H9 (cell line): ENCODE measurements at regions not wholly inside any gene's neighbourhood (a gene's known extent, or its start where the extent isn't known, plus 50 kb on each side); places are given as distances from the start of the nearest gene placed in this dataset.

ENCODE experiments used
- DNase-seq: peaks from one replicate; pipeline ENCODE4 v3.0.0-alpha.2; 2017
- H2AFZ ChIP-seq: one replicate; pipeline ENCODE4 v1.6.1; 2013; ENCODE audit warnings: mild to moderate bottlenecking, low read length, control low read depth, moderate library complexity
- H2AK5ac ChIP-seq: 2 replicates; pipeline ENCODE4 v1.6.1; 2013; ENCODE audit warnings: low read length, control low read depth, mixed read lengths; ENCODE audit not compliant: insufficient read length
- H2BK120ac ChIP-seq: one replicate; pipeline ENCODE4 v1.6.1; 2013; ENCODE audit warnings: low read depth, mild to moderate bottlenecking, low read length, control low read depth, inconsistent platforms; ENCODE audit not compliant: poor library complexity, severe bottlenecking
- H2BK12ac ChIP-seq: 2 replicates; pipeline ENCODE4 v1.6.1; 2013; ENCODE audit warnings: low read length, control low read depth, mixed read lengths, low read depth; ENCODE audit not compliant: insufficient read length
- H2BK15ac ChIP-seq: 2 replicates; pipeline ENCODE4 v1.6.1; 2013; ENCODE audit warnings: low read depth, low read length, control low read depth
- H2BK20ac ChIP-seq: one replicate; pipeline ENCODE4 v1.6.1; 2013; ENCODE audit warnings: low read depth, mild to moderate bottlenecking, low read length, control low read depth, inconsistent platforms; ENCODE audit not compliant: poor library complexity, severe bottlenecking
- H2BK5ac ChIP-seq: 2 replicates; pipeline ENCODE4 v1.6.1; 2013; ENCODE audit warnings: low read length, control low read depth, mixed read lengths; ENCODE audit not compliant: insufficient read length
- H3K14ac ChIP-seq: 2 replicates; pipeline ENCODE4 v1.6.1; 2013; ENCODE audit warnings: low read length, control low read depth; ENCODE audit not compliant: insufficient read depth
- H3K18ac ChIP-seq: 2 replicates; pipeline ENCODE4 v1.6.1; 2013; ENCODE audit warnings: low read depth, mild to moderate bottlenecking, mixed read lengths, low read length, control low read depth; ENCODE audit not compliant: insufficient read length
- H3K23ac ChIP-seq: 2 replicates; pipeline ENCODE4 v1.6.1; 2013; ENCODE audit warnings: low read length, control low read depth, mixed read lengths, low read depth; ENCODE audit not compliant: insufficient read length
- H3K23me2 ChIP-seq: 2 replicates; pipeline ENCODE4 v1.6.1; 2013; ENCODE audit warnings: low read depth, mild to moderate bottlenecking, mixed read lengths, low read length, control low read depth; ENCODE audit not compliant: insufficient read length, poor library complexity, severe bottlenecking
- H3K27ac ChIP-seq: 2 replicates; pipeline ENCODE4 v1.5.1; 2013; ENCODE audit warnings: low read length, control low read depth, mixed read lengths, low read depth; ENCODE audit not compliant: insufficient read length
- H3K27me3 ChIP-seq: 2 replicates; pipeline ENCODE4 v1.6.1; 2013; ENCODE audit warnings: low read length, control low read depth, inconsistent platforms; ENCODE audit not compliant: insufficient read depth
- H3K4ac ChIP-seq: 2 replicates; pipeline ENCODE4 v1.6.1; 2013; ENCODE audit warnings: low read depth, mild to moderate bottlenecking, control low read depth, inconsistent platforms, low read length, moderate library complexity
- H3K4me1 ChIP-seq: 2 replicates; pipeline ENCODE4 v1.6.1; 2013; ENCODE audit warnings: low read length, control low read depth, inconsistent platforms; ENCODE audit not compliant: insufficient read depth
- H3K4me2 ChIP-seq: 2 replicates; pipeline ENCODE4 v1.6.1; 2013; ENCODE audit warnings: low read length, control low read depth, mixed read lengths; ENCODE audit not compliant: insufficient read length, insufficient read depth
- H3K56ac ChIP-seq: 2 replicates; pipeline ENCODE4 v1.6.1; 2013; ENCODE audit warnings: low read depth, mild to moderate bottlenecking, mixed read lengths, low read length, control low read depth; ENCODE audit not compliant: insufficient read length
- H3K79me1 ChIP-seq: 2 replicates; pipeline ENCODE4 v1.6.1; 2013; ENCODE audit warnings: low read depth, mild to moderate bottlenecking, moderate library complexity, low read length, control low read depth, inconsistent platforms; ENCODE audit not compliant: insufficient read depth, poor library complexity, severe bottlenecking
- H3K79me2 ChIP-seq: 2 replicates; pipeline ENCODE4 v1.6.1; 2013; ENCODE audit warnings: low read length, control low read depth, inconsistent platforms; ENCODE audit not compliant: insufficient read depth
- H3K9ac ChIP-seq: 2 replicates; pipeline ENCODE4 v1.6.1; 2013; ENCODE audit warnings: low read length, control low read depth, mixed read lengths; ENCODE audit not compliant: insufficient read length; ENCODE audit errors: extremely low read depth
- H3K9me3 ChIP-seq: one replicate; pipeline ENCODE4 v1.6.1; 2013; ENCODE audit warnings: low read depth, low read length, inconsistent platforms; ENCODE audit not compliant: control insufficient read depth
- H3T11ph ChIP-seq: one replicate; pipeline ENCODE4 v1.6.1; 2013; ENCODE audit warnings: mild to moderate bottlenecking, low read length, control low read depth, inconsistent platforms
- H4K20me1 ChIP-seq: one replicate; pipeline ENCODE4 v1.6.1; 2013; ENCODE audit not compliant: control insufficient read depth, insufficient read length, insufficient read depth
- H4K5ac ChIP-seq: 2 replicates; pipeline ENCODE4 v1.6.1; 2013; ENCODE audit warnings: low read depth, mild to moderate bottlenecking, mixed read lengths, low read length, control low read depth; ENCODE audit not compliant: insufficient read length
- H4K8ac ChIP-seq: replicated peaks from 2 replicates; pipeline ENCODE4 v1.6.1; 2013; ENCODE audit warnings: low read length, control low read depth, mixed read lengths, low read depth; ENCODE audit not compliant: insufficient read length
- H4K91ac ChIP-seq: 2 replicates; pipeline ENCODE4 v1.6.1; 2013; ENCODE audit warnings: low read depth, mild to moderate bottlenecking, moderate library complexity, mixed read lengths, low read length, control low read depth; ENCODE audit not compliant: insufficient read length
- H3K27ac Mint-ChIP-seq, 3 experiments: 2 replicates in 2 of 3; 3 replicates in 1 of 3; pipeline ENCODE4 v1.8.0; 2020 to 2021; ENCODE audit warnings: mixed read lengths in 3 of 3, mild to moderate bottlenecking in 1 of 3, moderate library complexity in 1 of 3
- H3K27me3 Mint-ChIP-seq: 2 replicates; pipeline ENCODE4 v1.8.0; 2021; ENCODE audit warnings: low read depth, mild to moderate bottlenecking, moderate library complexity, mixed read lengths
- H3K36me3 Mint-ChIP-seq, 3 experiments: 2 replicates in 2 of 3; 3 replicates in 1 of 3; pipeline ENCODE4 v1.8.0; 2020 to 2021; ENCODE audit warnings: low read depth in 3 of 3, mixed read lengths in 3 of 3; ENCODE audit not compliant: insufficient read depth in 1 of 3
- H3K4me1 Mint-ChIP-seq, 2 experiments: 2 replicates each; pipeline ENCODE4 v1.8.0; 2020; ENCODE audit warnings: mixed read lengths in 2 of 2
- H3K4me3 Mint-ChIP-seq, 2 experiments: 2 replicates in 1 of 2; 3 replicates in 1 of 2; pipeline ENCODE4 v1.8.0; 2020 to 2021; ENCODE audit warnings: mild to moderate bottlenecking in 2 of 2, mixed read lengths in 2 of 2, moderate library complexity in 1 of 2
- H3K9me3 Mint-ChIP-seq, 2 experiments: 2 replicates in 1 of 2; 3 replicates in 1 of 2; pipeline ENCODE4 v1.8.0; 2020; ENCODE audit warnings: mild to moderate bottlenecking in 2 of 2, mixed read lengths in 2 of 2, moderate library complexity in 1 of 2
- WGBS: extraction: QIAGEN DNeasy Blood & Tissue Kit; methylation state at CpG from one replicate; pipeline ENCODE4 v1.1.7; 2013; ENCODE audit warnings: missing lambda C conversion rate, low lambda C conversion rate, mixed read lengths; ENCODE audit not compliant: insufficient read length; ENCODE audit errors: extremely low coverage; 5-methylcytosine and 5-hydroxymethylcytosine counted together
- TF ChIP-seq, protein P1 (sequence below): fragments of 200-600 bp; sonication (generic); conservative IDR thresholded peaks from 3 replicates; pipeline ENCODE4 v1.8.0; 2021; ENCODE audit warnings: antibody characterized with exemption, mild to moderate bottlenecking

GRCh38 chr5:53173083-53173482 lies 63.5 kb upstream of the MOCS2 start:
- TF ChIP-seq, protein P1, sequence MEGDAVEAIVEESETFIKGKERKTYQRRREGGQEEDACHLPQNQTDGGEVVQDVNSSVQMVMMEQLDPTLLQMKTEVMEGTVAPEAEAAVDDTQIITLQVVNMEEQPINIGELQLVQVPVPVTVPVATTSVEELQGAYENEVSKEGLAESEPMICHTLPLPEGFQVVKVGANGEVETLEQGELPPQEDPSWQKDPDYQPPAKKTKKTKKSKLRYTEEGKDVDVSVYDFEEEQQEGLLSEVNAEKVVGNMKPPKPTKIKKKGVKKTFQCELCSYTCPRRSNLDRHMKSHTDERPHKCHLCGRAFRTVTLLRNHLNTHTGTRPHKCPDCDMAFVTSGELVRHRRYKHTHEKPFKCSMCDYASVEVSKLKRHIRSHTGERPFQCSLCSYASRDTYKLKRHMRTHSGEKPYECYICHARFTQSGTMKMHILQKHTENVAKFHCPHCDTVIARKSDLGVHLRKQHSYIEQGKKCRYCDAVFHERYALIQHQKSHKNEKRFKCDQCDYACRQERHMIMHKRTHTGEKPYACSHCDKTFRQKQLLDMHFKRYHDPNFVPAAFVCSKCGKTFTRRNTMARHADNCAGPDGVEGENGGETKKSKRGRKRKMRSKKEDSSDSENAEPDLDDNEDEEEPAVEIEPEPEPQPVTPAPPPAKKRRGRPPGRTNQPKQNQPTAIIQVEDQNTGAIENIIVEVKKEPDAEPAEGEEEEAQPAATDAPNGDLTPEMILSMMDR = no peak
- Histone ChIP-seq H3T11ph (no peak overlapping the region), H3K23me2 (no peaks in the 10 kb centered on the region), H3K27me3 (no peaks in the 10 kb centered on the region), H3K9ac (no peak overlapping the region), H3K79me1 (no peaks in the 10 kb centered on the region), H3K23ac (no peak overlapping the region), H3K27ac (no peak overlapping the region), H2AFZ (no peak overlapping the region), H2BK12ac (no peak overlapping the region), H3K4me2 (no peak overlapping the region), H3K18ac (no peak overlapping the region), H2BK120ac (no peak overlapping the region), H3K4ac (no peak overlapping the region), H2BK15ac (no peak overlapping the region), H3K56ac (no peak overlapping the region), H2BK5ac (no peak overlapping the region), H3K4me1 (no peaks in the 10 kb centered on the region), H4K91ac (no peak overlapping the region), H3K14ac (no peak overlapping the region), H3K79me2 (no peaks in the 10 kb centered on the region), H3K9me3 (no peaks in the 10 kb centered on the region), H2AK5ac (no peak overlapping the region), H4K20me1 (no peaks in the 10 kb centered on the region), H4K8ac (no peak overlapping the region), H4K5ac (no peak overlapping the region), H2BK20ac (no peak overlapping the region)
- Mint-ChIP-seq H3K27me3 (no peaks in the 10 kb centered on the region), H3K36me3 (no peaks in the 10 kb centered on the region; a peak in 1 of 7 replicates), H3K27ac (no peak overlapping the region), H3K9me3 (peaks cover 3 to 5% of the 10 kb centered on the region in 2 experiments; a peak in 4 of 5 replicates), H3K4me1 (no peaks in the 10 kb centered on the region), H3K4me3 (no peak overlapping the region)
- no CpG with 5 or more reads among the region's 8 CpGs for WGBS
- DNase-seq = no peak
